ENCODE measurements at regions not wholly inside any gene's neighbourhood (a gene's known extent, or its start where the extent isn't known, plus 50 kb on each side); places are given as distances from the start of the nearest gene placed in this dataset.
"Not testable (repeated sequence)": the region's sequence is repeated elsewhere in the genome, so short reads cannot be mapped to it uniquely, and the experiment has no call there.

DNA sequence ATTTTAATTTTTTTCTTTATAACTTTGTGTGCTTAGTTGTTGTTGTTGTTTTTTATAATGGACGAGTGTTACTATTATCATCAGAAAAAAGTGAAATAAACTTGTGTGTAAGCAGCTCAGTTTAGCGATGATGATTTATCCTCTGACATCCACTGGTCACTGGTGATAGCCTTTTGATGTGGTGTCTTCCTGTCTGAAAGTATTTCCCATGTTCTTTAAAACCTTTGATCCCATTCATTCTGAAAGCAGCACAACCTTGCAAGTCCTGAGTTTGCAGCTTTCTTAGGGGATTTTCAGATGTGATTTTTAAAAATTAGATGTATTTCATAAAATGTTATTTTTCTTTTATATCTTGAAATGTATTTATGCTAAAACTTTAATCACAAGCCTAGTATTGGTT, 85.9 kb upstream of the ZPLD1 start:
- TF ChIP-seq, protein P1, sequence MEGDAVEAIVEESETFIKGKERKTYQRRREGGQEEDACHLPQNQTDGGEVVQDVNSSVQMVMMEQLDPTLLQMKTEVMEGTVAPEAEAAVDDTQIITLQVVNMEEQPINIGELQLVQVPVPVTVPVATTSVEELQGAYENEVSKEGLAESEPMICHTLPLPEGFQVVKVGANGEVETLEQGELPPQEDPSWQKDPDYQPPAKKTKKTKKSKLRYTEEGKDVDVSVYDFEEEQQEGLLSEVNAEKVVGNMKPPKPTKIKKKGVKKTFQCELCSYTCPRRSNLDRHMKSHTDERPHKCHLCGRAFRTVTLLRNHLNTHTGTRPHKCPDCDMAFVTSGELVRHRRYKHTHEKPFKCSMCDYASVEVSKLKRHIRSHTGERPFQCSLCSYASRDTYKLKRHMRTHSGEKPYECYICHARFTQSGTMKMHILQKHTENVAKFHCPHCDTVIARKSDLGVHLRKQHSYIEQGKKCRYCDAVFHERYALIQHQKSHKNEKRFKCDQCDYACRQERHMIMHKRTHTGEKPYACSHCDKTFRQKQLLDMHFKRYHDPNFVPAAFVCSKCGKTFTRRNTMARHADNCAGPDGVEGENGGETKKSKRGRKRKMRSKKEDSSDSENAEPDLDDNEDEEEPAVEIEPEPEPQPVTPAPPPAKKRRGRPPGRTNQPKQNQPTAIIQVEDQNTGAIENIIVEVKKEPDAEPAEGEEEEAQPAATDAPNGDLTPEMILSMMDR (IDR thresholded peaks at IDR 0.05), result no peak
- H3K27me3 Mint-ChIP-seq (ENCODE audit: low read depth, poor library complexity), result peaks cover 4% of the 10 kb centered on the region
- H3K4me3 Mint-ChIP-seq, result no peak overlapping the region
- H3K36me3 Mint-ChIP-seq (ENCODE audit: low read depth), result no peaks in the 10 kb centered on the region
- H3K27ac Mint-ChIP-seq, result no peak overlapping the region
- DNase-seq, result no peak
- H3K4me1 Mint-ChIP-seq, result peaks cover 4% of the 10 kb centered on the region
- no peaks in the 10 kb centered on the region for H3K9me3 Mint-ChIP-seq

DNA sequence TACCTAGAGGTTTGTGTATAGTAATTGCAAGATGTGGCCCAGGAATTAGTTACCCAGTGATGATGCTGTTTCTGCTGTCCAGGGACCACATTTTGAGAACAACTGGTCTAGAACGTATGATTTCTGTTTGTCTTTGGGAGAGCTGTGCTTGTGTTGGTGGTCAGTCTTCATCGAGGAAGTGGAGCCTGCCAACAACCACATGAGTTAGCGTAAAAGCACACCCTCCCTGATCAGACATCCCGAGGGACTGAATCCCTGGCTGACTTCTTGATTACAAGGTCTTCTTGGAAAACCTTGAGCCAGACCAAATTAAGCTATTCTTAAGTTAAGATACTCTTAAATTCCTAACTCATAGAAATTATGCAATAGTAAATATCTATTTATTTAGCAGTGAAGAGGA, 81.7 kb upstream of the ZPLD1 start:
- peaks cover 4% of the 10 kb centered on the region for H3K4me1 Mint-ChIP-seq
- no peak overlapping the region for H3K27ac Mint-ChIP-seq
- peaks cover 4% of the 10 kb centered on the region for H3K27me3 Mint-ChIP-seq (ENCODE audit: low read depth, poor library complexity)
- TF ChIP-seq, protein P1 (IDR thresholded peaks at IDR 0.05), result no peak
- no peaks in the 10 kb centered on the region for H3K36me3 Mint-ChIP-seq (ENCODE audit: low read depth)
- H3K9me3 Mint-ChIP-seq, result peaks cover 8% of the 10 kb centered on the region
- no peak for DNase-seq
- H3K4me3 Mint-ChIP-seq, result no peak overlapping the region

DNA sequence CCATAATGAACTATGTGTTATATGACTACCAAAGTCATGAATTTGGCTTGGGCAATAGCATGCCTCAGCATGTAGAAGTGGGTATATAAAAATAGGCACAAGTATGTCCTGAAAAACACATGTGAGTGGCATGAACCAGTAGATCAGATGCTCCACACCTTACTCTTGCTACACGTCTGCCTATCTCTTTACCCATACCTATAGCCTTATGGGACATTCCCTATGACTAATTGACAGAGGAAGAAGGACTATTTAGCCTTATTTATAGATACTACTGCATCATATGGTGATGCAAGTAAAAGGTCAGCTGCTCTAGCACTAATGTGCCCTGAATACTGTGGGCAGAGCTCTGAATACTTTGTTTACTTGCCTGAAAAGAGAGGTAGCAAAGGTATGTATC, 81.0 kb upstream of the ZPLD1 start:
- H3K36me3 Mint-ChIP-seq (ENCODE audit: low read depth), result no peaks in the 10 kb centered on the region
- H3K4me3 Mint-ChIP-seq, result no peak overlapping the region
- peaks cover 4% of the 10 kb centered on the region for H3K27me3 Mint-ChIP-seq (ENCODE audit: low read depth, poor library complexity)
- peaks cover under 1% of the 10 kb centered on the region for H3K4me1 Mint-ChIP-seq
- DNase-seq, result no peak
- H3K27ac Mint-ChIP-seq, result no peak overlapping the region
- peaks cover 8% of the 10 kb centered on the region for H3K9me3 Mint-ChIP-seq
- TF ChIP-seq, protein P1 (IDR thresholded peaks at IDR 0.05), result no peak

DNA sequence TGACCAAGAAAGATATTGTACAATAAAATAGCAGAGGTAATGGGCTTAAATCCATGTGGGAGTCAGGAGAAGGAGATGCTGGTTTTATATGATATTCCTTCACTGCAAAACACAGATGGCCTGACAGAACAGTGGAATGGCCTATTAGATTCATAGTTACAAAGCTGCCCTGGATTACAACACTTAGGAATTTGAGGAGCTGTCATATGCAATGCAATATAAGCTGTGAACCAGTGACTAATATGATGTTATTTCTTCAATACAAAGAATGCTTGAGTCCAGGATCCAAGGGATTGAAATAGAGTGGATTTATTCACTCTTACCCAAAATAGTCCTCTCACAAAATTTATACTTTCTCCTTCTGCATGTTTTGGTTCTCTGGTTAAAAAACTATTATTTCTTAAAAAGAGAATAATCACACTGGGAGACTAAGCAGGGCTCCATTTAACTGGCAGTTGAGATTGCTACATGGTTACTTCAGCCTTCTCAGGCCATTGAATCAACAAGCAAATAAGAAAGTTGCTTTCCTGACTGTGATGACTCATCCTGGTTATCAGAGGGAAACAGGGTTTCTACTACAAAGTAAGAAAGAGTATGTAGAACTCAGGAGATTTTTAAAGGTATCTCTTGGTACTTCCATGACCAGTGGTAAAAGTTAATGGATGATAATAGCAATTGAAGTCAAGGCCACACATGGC, 79.8 kb upstream of the ZPLD1 start:
- H3K36me3 Mint-ChIP-seq (ENCODE audit: low read depth), result no peaks in the 10 kb centered on the region
- TF ChIP-seq, protein P1 (IDR thresholded peaks at IDR 0.05), result no peak
- H3K27me3 Mint-ChIP-seq (ENCODE audit: low read depth, poor library complexity), result peaks cover 3% of the 10 kb centered on the region
- H3K4me3 Mint-ChIP-seq, result no peak overlapping the region
- no peaks in the 10 kb centered on the region for H3K4me1 Mint-ChIP-seq
- H3K9me3 Mint-ChIP-seq, result peaks cover 8% of the 10 kb centered on the region
- no peak overlapping the region for H3K27ac Mint-ChIP-seq
- DNase-seq, result no peak

DNA sequence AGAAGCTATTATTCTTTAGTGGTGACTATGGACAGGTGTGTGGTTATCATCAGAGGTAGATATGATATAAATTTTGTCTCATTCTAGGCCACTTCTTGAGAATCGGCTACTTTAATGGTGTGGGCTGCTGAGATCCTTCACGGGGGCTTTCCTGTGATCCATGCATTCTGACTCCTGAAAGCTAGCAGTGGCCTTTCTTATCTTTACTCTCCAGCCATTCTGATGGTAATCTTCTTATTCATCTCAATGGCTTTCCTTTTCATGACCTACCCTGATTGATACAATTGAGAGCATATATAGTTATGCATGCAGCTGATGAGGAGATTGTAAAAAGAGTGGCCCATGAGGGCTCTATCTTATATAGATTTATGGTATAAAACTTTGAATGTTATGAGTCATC, 78.3 kb upstream of the ZPLD1 start:
- Mint-ChIP-seq H3K4me1 (no peaks in the 10 kb centered on the region), H3K27me3 (ENCODE audit: low read depth, poor library complexity) (no peaks in the 10 kb centered on the region), H3K27ac (no peak overlapping the region), H3K9me3 (peaks cover 8% of the 10 kb centered on the region), H3K36me3 (ENCODE audit: low read depth) (no peaks in the 10 kb centered on the region), H3K4me3 (no peak overlapping the region)
- TF ChIP-seq, protein P1 (IDR thresholded peaks at IDR 0.05), result no peak
- no peak for DNase-seq

DNA sequence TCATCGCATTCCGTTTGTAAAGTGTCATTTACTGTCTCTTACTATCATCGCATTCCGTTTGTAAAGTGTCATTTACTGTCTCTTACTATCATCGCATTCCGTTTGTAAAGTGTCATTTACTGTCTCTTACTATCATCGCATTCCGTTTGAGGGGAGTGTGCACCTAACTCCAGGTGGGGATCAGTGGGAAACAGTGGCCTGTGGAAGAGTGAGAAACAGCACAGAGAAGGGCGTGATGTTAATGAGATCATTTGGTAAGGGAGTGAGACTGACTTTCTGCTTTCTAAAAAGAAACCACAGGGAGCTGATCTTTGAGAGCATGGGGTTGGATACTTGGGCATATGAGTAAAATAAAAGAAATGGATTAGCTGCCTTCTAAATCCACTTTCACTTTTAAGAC, 77.5 kb upstream of the ZPLD1 start:
- H3K9me3 Mint-ChIP-seq; H3K27me3 Mint-ChIP-seq (ENCODE audit: low read depth, poor library complexity); H3K4me3 Mint-ChIP-seq; H3K4me1 Mint-ChIP-seq; DNase-seq; H3K27ac Mint-ChIP-seq; H3K36me3 Mint-ChIP-seq (ENCODE audit: low read depth): not testable (repeated sequence)
